ENCODE measurements at regions not wholly inside any gene's neighbourhood (a gene's known extent, or its start where the extent isn't known, plus 50 kb on each side); places are given as distances from the start of the nearest gene placed in this dataset.

- no peak for DNase-seq (ENCODE audit: low read depth)
Observed at GRCh38 chr18:53754154-53754553, 470.3 kb downstream of the MBD2 start.

- no peak for DNase-seq (ENCODE audit: low read depth)
Observed at GRCh38 chr18:53753601-53754000, 470.9 kb downstream of the MBD2 start.

GRCh38 chr18:53752781-53753367, 471.6 kb downstream of the MBD2 start:
- no peak for DNase-seq (ENCODE audit: low read depth)

GRCh38 chr18:53749766-53750165, 474.7 kb downstream of the MBD2 start:
- DNase-seq (ENCODE audit: low read depth), result no peak

- no peak for DNase-seq (ENCODE audit: low read depth)
Observed at GRCh38 chr18:53747663-53748160, 476.8 kb downstream of the MBD2 start.

- DNase-seq (ENCODE audit: low read depth), result no peak
Observed at GRCh38 chr18:53747210-53747609, 477.3 kb downstream of the MBD2 start.

- DNase-seq (ENCODE audit: low read depth), result no peak
Observed at GRCh38 chr18:53745986-53746385, 478.5 kb downstream of the MBD2 start.

GRCh38 chr18:53745224-53745967, 479.1 kb downstream of the MBD2 start:
- DNase-seq (ENCODE audit: low read depth), result peak; percentile 12

- no peak for DNase-seq (ENCODE audit: low read depth)
Observed at GRCh38 chr18:53739700-53740099, 484.8 kb downstream of the MBD2 start.

- peak; percentile 71 for DNase-seq (ENCODE audit: low read depth)
Observed at GRCh38 chr18:53735526-53735925, 488.9 kb downstream of the MBD2 start.

- DNase-seq (ENCODE audit: low read depth), result no peak
Observed at GRCh38 chr18:53715243-53715853, 509.1 kb downstream of the MBD2 start.

- no peak for DNase-seq (ENCODE audit: low read depth)
Observed at GRCh38 chr18:53710080-53710479, 514.4 kb downstream of the MBD2 start.

GRCh38 chr18:53702480-53702879, 522.0 kb downstream of the MBD2 start:
- no peak for DNase-seq (ENCODE audit: low read depth)

- DNase-seq (ENCODE audit: low read depth), result no peak
Observed at GRCh38 chr18:53701697-53702096, 522.8 kb downstream of the MBD2 start.

GRCh38 chr18:53698907-53699306, 525.6 kb downstream of the MBD2 start:
- DNase-seq (ENCODE audit: low read depth), result peak; percentile 32

- DNase-seq (ENCODE audit: low read depth), result no peak
Observed at GRCh38 chr18:53689886-53690285, 534.6 kb downstream of the MBD2 start.

GRCh38 chr18:53686965-53687364, 537.5 kb downstream of the MBD2 start:
- DNase-seq (ENCODE audit: low read depth), result peak; percentile 9

GRCh38 chr18:53682796-53683195, 541.7 kb downstream of the MBD2 start:
- no peak for DNase-seq (ENCODE audit: low read depth)

- DNase-seq (ENCODE audit: low read depth), result no peak
Observed at GRCh38 chr18:53677480-53677879, 547.0 kb downstream of the MBD2 start.

- DNase-seq (ENCODE audit: low read depth), result no peak
Observed at GRCh38 chr18:53665701-53666100, 558.8 kb downstream of the MBD2 start.

GRCh38 chr18:53664575-53664974, 559.9 kb downstream of the MBD2 start:
- DNase-seq (ENCODE audit: low read depth), result no peak

- DNase-seq (ENCODE audit: low read depth), result no peak
Observed at GRCh38 chr18:53660306-53660705, 564.2 kb downstream of the MBD2 start.

- DNase-seq (ENCODE audit: low read depth), result no peak
Observed at GRCh38 chr18:53657257-53657656, 567.2 kb downstream of the MBD2 start.
